ENCODE measurements at regions not wholly inside any gene's neighbourhood (a gene's known extent, or its start where the extent isn't known, plus 50 kb on each side); places are given as distances from the start of the nearest gene placed in this dataset.

DNA sequence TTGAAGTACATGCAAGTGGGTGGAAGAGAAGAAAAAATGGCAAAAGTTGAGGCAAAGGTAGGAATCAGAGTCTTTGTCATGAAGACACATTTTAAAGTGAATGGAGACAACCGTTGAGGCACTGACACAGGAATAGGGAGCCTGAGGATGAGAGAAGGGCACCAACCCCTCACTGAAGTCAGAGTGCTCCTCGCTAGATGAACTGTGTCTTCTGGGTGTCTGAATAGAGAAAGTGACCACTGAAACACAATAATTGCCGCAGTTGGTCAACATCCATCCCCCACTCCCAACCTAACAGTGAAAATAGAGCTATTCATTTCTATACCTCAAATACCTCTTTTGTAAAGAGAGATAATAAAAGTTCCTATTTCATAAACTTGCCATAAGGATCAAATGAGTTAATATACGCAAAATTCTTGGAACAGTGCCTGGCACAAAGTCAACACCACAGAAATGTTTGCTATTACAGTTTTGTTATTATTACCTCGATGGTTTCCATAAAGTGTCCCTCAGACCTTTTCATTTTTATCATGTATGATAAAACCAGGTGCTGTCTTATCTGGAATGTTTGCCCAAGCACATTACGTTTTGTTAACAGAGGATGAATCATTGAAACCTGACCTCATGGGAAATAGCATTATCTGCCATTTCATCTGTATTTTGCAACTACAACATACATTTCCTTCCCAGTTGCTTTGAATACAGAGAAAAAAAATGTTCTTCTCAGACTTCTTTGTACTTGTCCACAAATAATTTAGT, 61.8 kb upstream of the SP4 start:
- TF ChIP-seq CTCF (IDR thresholded peaks at IDR 0.05; ENCODE audit: poor library complexity): no peak
- TF ChIP-seq EZH2 (IDR thresholded peaks at IDR 0.05; ENCODE audit: borderline replicate concordance): no peak
